Activated CD4-positive, alpha-beta memory T cell treated with anti-CD3 and anti-CD28 coated beads for 36 hours (primary cell): ENCODE measurements at regions not wholly inside any gene's neighbourhood (a gene's known extent, or its start where the extent isn't known, plus 50 kb on each side); places are given as distances from the start of the nearest gene placed in this dataset.
"Not testable (repeated sequence)": the region's sequence is repeated elsewhere in the genome, so short reads cannot be mapped to it uniquely, and the experiment has no call there.

ENCODE experiments used
- CTCF ChIA-PET: fragments of 350-600 bp; sonication (Branson Sonifier 250); formaldehyde crosslinking; loops from one replicate; lab custom pipeline; 2021; ENCODE audit warnings: antibody characterized with exemption, inconsistent platforms; lab: Charles Lee
- POLR2A ChIA-PET: fragments of 350-600 bp; sonication (Branson Sonifier 250); formaldehyde crosslinking; loops from one replicate; lab custom pipeline; 2021; ENCODE audit warnings: antibody characterized with exemption; lab: Charles Lee
- DNase-seq: peaks from one replicate; pipeline ENCODE4 v3.0.0-alpha.2; 2020
- H3K27ac Mint-ChIP-seq: one replicate; pipeline ENCODE4 v1.8.0; 2021; ENCODE audit warnings: mixed read lengths
- H3K27me3 Mint-ChIP-seq: one replicate; pipeline ENCODE4 v1.8.0; 2021; ENCODE audit warnings: mixed read lengths
- H3K36me3 Mint-ChIP-seq: one replicate; pipeline ENCODE4 v1.8.0; 2021; ENCODE audit warnings: mixed read lengths
- H3K4me1 Mint-ChIP-seq: one replicate; pipeline ENCODE4 v1.8.0; 2021; ENCODE audit warnings: low read depth, mixed read lengths
- H3K4me3 Mint-ChIP-seq: one replicate; pipeline ENCODE4 v1.8.0; 2021; ENCODE audit warnings: mild to moderate bottlenecking, mixed read lengths
- H3K9me3 Mint-ChIP-seq: one replicate; pipeline ENCODE4 v1.8.0; 2021; ENCODE audit warnings: mixed read lengths
- intact Hi-C: fragments of 100-400 bp; cut with micrococcal nuclease; formaldehyde crosslinking; loops from one replicate; pipeline ENCODE4 v1.15.1; 2023

- CTCF ChIA-PET, result no interaction called here
- H3K9me3 Mint-ChIP-seq, result peaks cover 2% of the 10 kb centered on the region
- no peak overlapping the region for H3K4me3 Mint-ChIP-seq
- no peak for DNase-seq
- intact Hi-C loops, result no loop called here
- H3K36me3 Mint-ChIP-seq, result no peaks in the 10 kb centered on the region
- POLR2A ChIA-PET, result no interaction called here
- no peak overlapping the region for H3K27ac Mint-ChIP-seq
- no peaks in the 10 kb centered on the region for H3K4me1 Mint-ChIP-seq
- no peaks in the 10 kb centered on the region for H3K27me3 Mint-ChIP-seq
These were observed 117.6 kb upstream of the TMPRSS15 start for GRCh38 chr21:18521204-18521603.

- Mint-ChIP-seq H3K4me1 (no peaks in the 10 kb centered on the region), H3K4me3 (no peak overlapping the region), H3K9me3 (peaks cover 2% of the 10 kb centered on the region), H3K27ac (no peak overlapping the region), H3K36me3 (no peaks in the 10 kb centered on the region), H3K27me3 (no peaks in the 10 kb centered on the region)
- intact Hi-C loops, result no loop called here
- ChIA-PET CTCF (no interaction called here), POLR2A (no interaction called here)
- DNase-seq, result no peak
These were observed 118.8 kb upstream of the TMPRSS15 start for GRCh38 chr21:18522181-18522972.

DNA sequence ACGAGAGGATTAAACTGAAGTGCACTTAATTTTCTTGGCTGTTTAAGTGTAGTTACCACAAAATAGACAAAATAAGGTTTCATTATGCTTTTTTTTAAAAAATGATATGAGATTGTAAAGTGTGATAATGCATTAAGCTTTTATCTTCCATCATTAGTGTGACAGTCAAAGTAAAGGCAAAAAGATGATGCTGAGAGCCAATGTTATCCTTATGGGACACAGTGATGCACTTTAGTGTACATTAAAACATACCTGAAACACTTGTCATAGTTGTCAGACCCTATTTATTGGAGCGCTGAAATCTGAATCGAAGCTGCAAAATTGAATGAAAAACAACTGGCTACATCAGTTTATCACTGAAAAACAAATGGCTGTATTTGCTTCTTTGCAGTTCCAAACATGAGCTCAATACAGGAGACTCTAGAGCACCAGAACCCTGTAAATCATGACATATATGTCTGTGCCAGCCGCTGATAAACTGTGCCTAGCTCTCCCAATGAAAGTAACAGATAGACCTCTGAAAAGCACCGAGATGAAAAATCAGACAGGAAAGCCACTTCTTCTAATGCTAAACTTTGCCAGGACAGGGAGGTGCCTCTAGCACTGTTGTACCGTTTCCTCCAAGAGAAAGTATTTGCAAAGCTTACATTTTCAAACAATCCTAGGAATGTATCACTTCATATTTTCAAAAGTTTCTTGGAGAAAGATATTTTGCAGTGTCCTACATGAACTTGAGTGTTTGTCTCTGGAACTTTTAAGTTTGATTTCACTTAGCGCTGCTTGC is 120.7 kb upstream of the TMPRSS15 start:
- no peak overlapping the region for H3K4me3 Mint-ChIP-seq
- no peaks in the 10 kb centered on the region for H3K27me3 Mint-ChIP-seq
- no peaks in the 10 kb centered on the region for H3K4me1 Mint-ChIP-seq
- no peak overlapping the region for H3K27ac Mint-ChIP-seq
- intact Hi-C loops, result no loop called here
- CTCF ChIA-PET, result no interaction called here
- no peaks in the 10 kb centered on the region for H3K36me3 Mint-ChIP-seq
- peaks cover 2% of the 10 kb centered on the region for H3K9me3 Mint-ChIP-seq
- no peak for DNase-seq
- POLR2A ChIA-PET, result no interaction called here

- DNase-seq, result no peak
- no peak overlapping the region for H3K4me3 Mint-ChIP-seq
- H3K9me3 Mint-ChIP-seq, result no peaks in the 10 kb centered on the region
- no peaks in the 10 kb centered on the region for H3K36me3 Mint-ChIP-seq
- ChIA-PET POLR2A (no interaction called here), CTCF (no interaction called here)
- H3K27me3 Mint-ChIP-seq, result no peaks in the 10 kb centered on the region
- no peak overlapping the region for H3K27ac Mint-ChIP-seq
- intact Hi-C loops, result no loop called here
- no peaks in the 10 kb centered on the region for H3K4me1 Mint-ChIP-seq
These were observed 125.7 kb upstream of the TMPRSS15 start for GRCh38 chr21:18529254-18529653.

DNA sequence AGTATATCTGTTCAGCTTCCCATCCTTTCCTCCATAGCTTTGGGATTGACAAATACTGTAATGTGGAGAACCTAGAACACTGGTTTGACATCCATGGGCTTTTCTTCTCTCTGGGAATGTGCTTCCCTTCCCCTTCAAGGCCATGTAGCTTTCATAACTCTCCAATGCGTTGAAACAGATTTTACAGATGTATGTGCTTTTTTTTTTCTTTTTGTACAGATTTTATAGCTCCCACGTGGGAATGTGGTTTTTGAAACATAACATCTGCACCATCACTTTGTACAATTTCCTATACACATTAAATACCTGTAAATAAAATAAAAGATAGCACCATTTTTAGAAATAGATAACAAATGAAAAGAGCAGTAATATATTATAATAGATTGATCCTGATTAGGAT is 138.5 kb upstream of the TMPRSS15 start:
- DNase-seq, result no peak
- intact Hi-C loops, result no loop called here
- H3K9me3 Mint-ChIP-seq, result peaks cover 9% of the 10 kb centered on the region
- no peaks in the 10 kb centered on the region for H3K27me3 Mint-ChIP-seq
- POLR2A ChIA-PET, result no interaction called here
- no peaks in the 10 kb centered on the region for H3K36me3 Mint-ChIP-seq
- H3K4me3 Mint-ChIP-seq, result no peak overlapping the region
- CTCF ChIA-PET, result no interaction called here
- H3K4me1 Mint-ChIP-seq, result no peaks in the 10 kb centered on the region
- no peak overlapping the region for H3K27ac Mint-ChIP-seq

GRCh38 chr21:18545908-18546307 is 142.3 kb upstream of the TMPRSS15 start:
- intact Hi-C loops, result no loop called here
- H3K9me3 Mint-ChIP-seq, result peaks cover 8% of the 10 kb centered on the region
- POLR2A ChIA-PET, result no interaction called here
- H3K4me1 Mint-ChIP-seq, result no peaks in the 10 kb centered on the region
- H3K27ac Mint-ChIP-seq, result no peak overlapping the region
- H3K36me3 Mint-ChIP-seq, result no peaks in the 10 kb centered on the region
- no peak overlapping the region for H3K4me3 Mint-ChIP-seq
- no peaks in the 10 kb centered on the region for H3K27me3 Mint-ChIP-seq
- CTCF ChIA-PET, result no interaction called here
- DNase-seq, result no peak

GRCh38 chr21:18547347-18547746 is 143.8 kb upstream of the TMPRSS15 start:
- Mint-ChIP-seq H3K9me3 (peaks cover 8% of the 10 kb centered on the region), H3K4me1 (no peaks in the 10 kb centered on the region), H3K36me3 (no peaks in the 10 kb centered on the region), H3K27me3 (no peaks in the 10 kb centered on the region), H3K27ac (no peak overlapping the region), H3K4me3 (no peak overlapping the region)
- DNase-seq, result no peak
- ChIA-PET POLR2A (no interaction called here), CTCF (interaction anchor here (0.6 kb wide), 1 partner anchor 10 kb away, joined by 3 read pairs; no protein-coding TSS in a partner anchor)
- intact Hi-C loops, result no loop called here

DNA sequence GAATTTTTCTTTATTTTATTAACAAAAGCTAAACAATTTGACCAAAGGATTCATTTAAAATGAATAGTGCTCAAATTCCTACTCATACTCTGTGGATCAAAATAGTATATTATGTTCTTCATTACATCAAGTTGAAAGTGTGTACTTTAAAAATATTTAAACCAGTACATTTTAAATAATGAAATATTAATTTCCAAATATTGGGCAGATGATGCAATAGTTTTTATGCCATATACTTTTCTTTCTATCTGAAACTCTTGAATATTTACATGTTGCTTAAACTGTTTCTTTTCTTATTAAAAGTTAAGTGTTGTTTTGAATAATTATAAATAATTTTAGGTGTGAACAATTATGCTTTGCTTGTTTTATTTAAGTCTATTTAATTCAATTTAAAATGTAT is 144.7 kb upstream of the TMPRSS15 start:
- CTCF ChIA-PET, result no interaction called here
- Mint-ChIP-seq H3K9me3 (peaks cover 8% of the 10 kb centered on the region), H3K4me1 (no peaks in the 10 kb centered on the region), H3K4me3 (no peak overlapping the region), H3K27ac (no peak overlapping the region), H3K36me3 (no peaks in the 10 kb centered on the region), H3K27me3 (no peaks in the 10 kb centered on the region)
- POLR2A ChIA-PET, result no interaction called here
- DNase-seq, result no peak
- intact Hi-C loops, result no loop called here

GRCh38 chr21:18549214-18549905 is 145.8 kb upstream of the TMPRSS15 start:
- H3K4me1 Mint-ChIP-seq, result no peaks in the 10 kb centered on the region
- H3K4me3 Mint-ChIP-seq, result no peak overlapping the region
- H3K27ac Mint-ChIP-seq, result no peak overlapping the region
- peaks cover 6% of the 10 kb centered on the region for H3K9me3 Mint-ChIP-seq
- ChIA-PET CTCF (no interaction called here), POLR2A (no interaction called here)
- H3K36me3 Mint-ChIP-seq, result no peaks in the 10 kb centered on the region
- DNase-seq, result no peak
- H3K27me3 Mint-ChIP-seq, result no peaks in the 10 kb centered on the region
- intact Hi-C loops, result no loop called here

DNA sequence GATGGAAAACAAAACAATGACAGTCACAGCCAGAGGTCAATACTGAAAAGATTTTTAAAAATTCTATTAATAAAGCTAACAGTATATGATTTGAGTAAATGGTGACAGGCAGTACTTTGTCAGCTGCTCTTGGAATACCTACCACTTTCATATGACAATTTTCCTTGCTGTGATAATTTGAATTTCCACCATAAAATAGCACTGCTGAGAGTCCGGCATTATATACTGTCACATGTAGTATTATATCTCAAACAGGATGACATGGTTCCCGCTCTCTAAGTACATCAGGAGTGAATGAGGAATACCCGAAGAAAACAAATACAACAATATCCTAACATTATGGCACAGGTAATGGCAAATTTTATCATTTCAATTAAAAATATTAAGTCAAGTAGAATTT is 146.8 kb upstream of the TMPRSS15 start:
- CTCF ChIA-PET, result no interaction called here
- intact Hi-C loops, result no loop called here
- no peak overlapping the region for H3K4me3 Mint-ChIP-seq
- no peaks in the 10 kb centered on the region for H3K36me3 Mint-ChIP-seq
- no peaks in the 10 kb centered on the region for H3K27me3 Mint-ChIP-seq
- H3K4me1 Mint-ChIP-seq, result no peaks in the 10 kb centered on the region
- POLR2A ChIA-PET, result no interaction called here
- no peak for DNase-seq
- H3K27ac Mint-ChIP-seq, result no peak overlapping the region
- H3K9me3 Mint-ChIP-seq, result peaks cover 6% of the 10 kb centered on the region

GRCh38 chr21:18553786-18554185 is 150.2 kb upstream of the TMPRSS15 start:
- Mint-ChIP-seq H3K9me3 (peaks cover 9% of the 10 kb centered on the region), H3K36me3 (no peaks in the 10 kb centered on the region), H3K27ac (no peak overlapping the region), H3K4me3 (no peak overlapping the region), H3K27me3 (no peaks in the 10 kb centered on the region), H3K4me1 (no peaks in the 10 kb centered on the region)
- ChIA-PET CTCF (no interaction called here), POLR2A (no interaction called here)
- intact Hi-C loops, result no loop called here
- no peak for DNase-seq

DNA sequence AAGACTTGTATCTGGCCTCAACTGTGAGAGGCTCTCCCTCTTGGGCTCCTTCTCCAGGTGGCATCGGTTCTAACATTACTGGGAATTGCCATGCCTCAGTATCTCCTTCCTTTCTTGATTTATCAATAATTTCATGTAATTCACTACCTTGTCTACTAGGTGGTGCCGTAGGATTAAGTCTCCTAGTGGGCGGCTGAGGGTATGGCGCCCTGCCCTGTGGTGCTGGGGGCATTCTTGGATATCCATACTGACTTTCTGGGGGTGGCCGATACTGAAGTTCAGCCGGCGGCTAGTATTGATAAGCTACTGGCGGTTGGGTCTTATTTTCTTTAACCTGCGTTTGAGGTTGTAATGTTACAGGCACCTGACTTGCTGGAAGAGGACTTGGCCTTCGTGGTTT is 164.2 kb upstream of the TMPRSS15 start:
- H3K27me3 Mint-ChIP-seq, H3K9me3 Mint-ChIP-seq, H3K36me3 Mint-ChIP-seq, DNase-seq, H3K4me1 Mint-ChIP-seq, H3K4me3 Mint-ChIP-seq, intact Hi-C loops, H3K27ac Mint-ChIP-seq, POLR2A ChIA-PET, CTCF ChIA-PET: not testable (repeated sequence)
